Caco-2 (cell line): ENCODE measurements at regions not wholly inside any gene's neighbourhood (a gene's known extent, or its start where the extent isn't known, plus 50 kb on each side); places are given as distances from the start of the nearest gene placed in this dataset.

Source experiments
- BruUV-seq: library from RNA; stranded (reverse); fragments of 400-500 nt; replicated peaks from 2 replicates; lab custom pipeline; 2021; lab: Mats Ljungman, UMichigan
- CTCF ChIA-PET: fragments of 300-600 bp; sonication (Branson Sonifier 250); formaldehyde crosslinking; loops from one replicate; lab custom pipeline; 2022; ENCODE audit warnings: antibody characterized with exemption; lab: Charles Lee
- POLR2A ChIA-PET: fragments of 300-600 bp; sonication (Branson Sonifier 250); formaldehyde crosslinking; loops from one replicate; lab custom pipeline; 2022; ENCODE audit warnings: antibody characterized with exemption; lab: Charles Lee
- DNase-seq, 2 experiments: peaks; one replicate each; pipeline versions ENCODE4 v3.0.0 to v3.0.0-alpha.2; 2020 to 2022
- H3K27me3 ChIP-seq: replicated peaks from 2 replicates; pipeline ENCODE4 v1.6.0; 2011; ENCODE audit warnings: low read length; ENCODE audit not compliant: control insufficient read depth, insufficient read depth
- H3K36me3 ChIP-seq: 2 replicates; pipeline ENCODE4 v1.5.1; 2011; ENCODE audit warnings: low read length; ENCODE audit not compliant: control insufficient read depth, insufficient read depth
- H3K4me1 ChIP-seq: fragments of 250-450 bp; sonication (Bioruptor Pico); 2 replicates; pipeline ENCODE4 v1.5.1; 2020; ENCODE audit warnings: mild to moderate bottlenecking
- H3K4me3 ChIP-seq: 2 replicates; pipeline ENCODE4 v1.5.1; 2011; ENCODE audit warnings: low read depth, mild to moderate bottlenecking, control low read depth, low read length
- H3K9me3 ChIP-seq: fragments of 250-450 bp; sonication (Bioruptor Pico); 2 replicates; pipeline ENCODE4 v1.5.1; 2020; ENCODE audit warnings: mild to moderate bottlenecking, moderate library complexity
- H3K27ac Mint-ChIP-seq: one replicate; pipeline ENCODE4 v1.8.0; 2022; ENCODE audit warnings: mixed read lengths; ENCODE audit not compliant: unreplicated experiment
- H3K27me3 Mint-ChIP-seq: one replicate; pipeline ENCODE4 v1.8.0; 2022; ENCODE audit warnings: mixed read lengths; ENCODE audit not compliant: insufficient read depth, unreplicated experiment
- H3K36me3 Mint-ChIP-seq: one replicate; pipeline ENCODE4 v1.8.0; 2022; ENCODE audit warnings: mild to moderate bottlenecking, mixed read lengths; ENCODE audit not compliant: insufficient read depth, unreplicated experiment
- H3K4me1 Mint-ChIP-seq: one replicate; pipeline ENCODE4 v1.8.0; 2022; ENCODE audit warnings: low read depth, mixed read lengths; ENCODE audit not compliant: unreplicated experiment
- H3K4me3 Mint-ChIP-seq: one replicate; pipeline ENCODE4 v1.8.0; 2022; ENCODE audit warnings: mild to moderate bottlenecking, moderate library complexity, mixed read lengths; ENCODE audit not compliant: unreplicated experiment
- H3K9me3 Mint-ChIP-seq: one replicate; pipeline ENCODE4 v1.8.0; 2022; ENCODE audit warnings: mixed read lengths; ENCODE audit not compliant: unreplicated experiment
- CTCF ChIP-seq, 2 experiments: fragments of 200-600 bp in 1 of 2; IDR thresholded peaks; 1 replicate in 1 of 2; 2 replicates in 1 of 2; pipeline versions ENCODE4 v1.5.1 to v1.8.0; 2011 to 2022; ENCODE audit warnings: antibody characterized with exemption in 1 of 2, control low read depth in 1 of 2, inconsistent platforms in 1 of 2, low read depth in 1 of 2, low read length in 1 of 2, mild to moderate bottlenecking in 1 of 2, moderate library complexity in 1 of 2; ENCODE audit not compliant: insufficient read depth in 1 of 2, severe bottlenecking in 1 of 2, unreplicated experiment in 1 of 2
- intact Hi-C: fragments of 100-400 bp; cut with micrococcal nuclease; formaldehyde crosslinking; loops from one replicate; pipeline ENCODE4 v1.10.0; 2022; ENCODE audit not compliant: unreplicated experiment

- no TSS peak for BruUV-seq
- intact Hi-C loops, result no loop called here
- peaks cover 5% of the 10 kb centered on the region; the same call in 1 of the 2 replicates for H3K4me1 ChIP-seq
- H3K4me1 Mint-ChIP-seq, result no peaks in the 10 kb centered on the region
- DNase-seq, result no peak
- no peak for TF ChIP-seq CTCF (IDR thresholded peaks at IDR 0.05; ENCODE audit: insufficient read depth in 1 of 2, low read depth in 1 of 2, low read length in 1 of 2, severe bottlenecking in 1 of 2, unreplicated experiment in 1 of 2)
- POLR2A ChIA-PET, result no interaction called here
- H3K27me3 ChIP-seq, result no peaks in the 10 kb centered on the region
- no peak overlapping the region for H3K4me3 Mint-ChIP-seq
- H3K36me3 ChIP-seq, result no peaks in the 10 kb centered on the region
- no peak overlapping the region for H3K4me3 ChIP-seq
- H3K27ac Mint-ChIP-seq, result no peak overlapping the region
- H3K9me3 ChIP-seq, result no peaks in the 10 kb centered on the region
- H3K9me3 Mint-ChIP-seq, result peaks cover 10% of the 10 kb centered on the region
- H3K36me3 Mint-ChIP-seq, result no peaks in the 10 kb centered on the region
- CTCF ChIA-PET, result no interaction called here
- no peaks in the 10 kb centered on the region for H3K27me3 Mint-ChIP-seq
Observed at GRCh38 chr6:103193413-103193812, 1666.3 kb downstream of the HACE1 start.

- Histone ChIP-seq H3K9me3 (no peaks in the 10 kb centered on the region), H3K27me3 (no peaks in the 10 kb centered on the region), H3K36me3 (no peaks in the 10 kb centered on the region), H3K4me1 (peaks cover 5% of the 10 kb centered on the region; the same call in 1 of the 2 replicates), H3K4me3 (no peak overlapping the region)
- H3K9me3 Mint-ChIP-seq, result peaks cover 10% of the 10 kb centered on the region
- TF ChIP-seq CTCF (IDR thresholded peaks at IDR 0.05; ENCODE audit: insufficient read depth in 1 of 2, low read depth in 1 of 2, low read length in 1 of 2, severe bottlenecking in 1 of 2, unreplicated experiment in 1 of 2), result no peak
- ChIA-PET CTCF (interaction anchor here (0.6 kb wide), 1 partner anchor 211 kb away, joined by 3 read pairs; no protein-coding TSS in a partner anchor), POLR2A (no interaction called here)
- no peak overlapping the region for H3K4me3 Mint-ChIP-seq
- no peaks in the 10 kb centered on the region for H3K27me3 Mint-ChIP-seq
- no peak for DNase-seq
- H3K36me3 Mint-ChIP-seq, result no peaks in the 10 kb centered on the region
- BruUV-seq, result no TSS peak
- no peaks in the 10 kb centered on the region for H3K4me1 Mint-ChIP-seq
- no peak overlapping the region for H3K27ac Mint-ChIP-seq
- intact Hi-C loops, result no loop called here
Observed at GRCh38 chr6:103191391-103192093, 1668.2 kb downstream of the HACE1 start.

- no peak overlapping the region for H3K4me3 ChIP-seq
- H3K4me1 ChIP-seq, result no peaks in the 10 kb centered on the region
- Mint-ChIP-seq H3K36me3 (no peaks in the 10 kb centered on the region), H3K4me3 (no peak overlapping the region), H3K9me3 (no peaks in the 10 kb centered on the region), H3K27me3 (peaks cover 7% of the 10 kb centered on the region), H3K4me1 (no peaks in the 10 kb centered on the region), H3K27ac (no peak overlapping the region)
- no TSS peak for BruUV-seq
- no peaks in the 10 kb centered on the region for H3K36me3 ChIP-seq
- no peak for TF ChIP-seq CTCF (IDR thresholded peaks at IDR 0.05; ENCODE audit: insufficient read depth in 1 of 2, low read depth in 1 of 2, low read length in 1 of 2, severe bottlenecking in 1 of 2, unreplicated experiment in 1 of 2)
- ChIA-PET POLR2A (no interaction called here), CTCF (no interaction called here)
- DNase-seq, result no peak
- H3K9me3 ChIP-seq, result no peaks in the 10 kb centered on the region
- no peaks in the 10 kb centered on the region for H3K27me3 ChIP-seq
- intact Hi-C loops, result no loop called here
Observed at GRCh38 chr6:103184776-103185175, 1674.9 kb downstream of the HACE1 start.
